G401.6 (cell line): ENCODE measurements at regions not wholly inside any gene's neighbourhood (a gene's known extent, or its start where the extent isn't known, plus 50 kb on each side); places are given as distances from the start of the nearest gene placed in this dataset.
A peak's percentile ranks its signal among the peaks of the same experiment; 100 is the strongest.
"Not testable (repeated sequence)": the region's sequence is repeated elsewhere in the genome, so short reads cannot be mapped to it uniquely, and the experiment has no call there.

ENCODE experiments used
- FAIRE-seq: peaks from 2 replicates; lab custom pipeline; 2012; peaks lifted over from hg19 to GRCh38; lab: Jason Lieb, UNC

DNA sequence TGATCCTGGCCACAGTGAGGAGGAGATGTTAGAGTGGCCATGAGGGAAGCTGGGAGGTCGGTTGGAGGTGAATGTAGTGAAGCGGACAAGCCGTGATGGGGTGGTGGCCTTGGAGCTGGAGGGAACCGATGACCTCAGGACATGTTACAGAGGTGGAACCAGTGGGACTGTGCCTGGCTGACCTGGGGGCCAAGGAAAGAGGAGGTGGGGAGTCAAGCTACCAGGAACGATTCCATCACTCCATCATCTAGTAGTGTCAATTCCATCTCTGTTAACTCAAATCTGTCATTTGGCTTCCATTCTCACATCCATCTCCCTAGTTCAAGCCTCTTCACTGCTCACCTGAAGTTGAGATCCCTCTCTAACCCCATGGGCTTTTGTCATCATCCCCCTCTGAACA, 102.4 kb upstream of the LYZL2 start:
- no peak for FAIRE-seq

DNA sequence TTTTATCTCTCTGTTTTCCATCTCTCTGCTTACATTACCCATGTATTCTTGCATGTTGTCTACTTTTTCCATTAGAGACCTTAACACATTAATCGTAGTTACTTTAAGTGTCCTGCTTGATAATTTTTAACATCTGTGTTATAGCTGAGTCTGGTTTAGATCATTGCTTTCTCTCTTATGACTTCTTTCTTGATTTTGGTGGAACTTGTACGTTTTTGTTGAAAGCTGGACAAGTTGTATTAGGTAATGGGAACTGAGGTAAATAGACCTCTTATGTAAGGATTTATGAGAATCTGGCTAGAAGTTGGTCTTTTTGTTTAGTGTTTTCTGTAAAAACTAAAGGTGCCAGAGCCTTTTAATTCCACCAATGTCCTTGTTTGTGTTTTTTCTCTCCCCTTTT, 100.8 kb upstream of the LYZL2 start:
- no peak for FAIRE-seq

DNA sequence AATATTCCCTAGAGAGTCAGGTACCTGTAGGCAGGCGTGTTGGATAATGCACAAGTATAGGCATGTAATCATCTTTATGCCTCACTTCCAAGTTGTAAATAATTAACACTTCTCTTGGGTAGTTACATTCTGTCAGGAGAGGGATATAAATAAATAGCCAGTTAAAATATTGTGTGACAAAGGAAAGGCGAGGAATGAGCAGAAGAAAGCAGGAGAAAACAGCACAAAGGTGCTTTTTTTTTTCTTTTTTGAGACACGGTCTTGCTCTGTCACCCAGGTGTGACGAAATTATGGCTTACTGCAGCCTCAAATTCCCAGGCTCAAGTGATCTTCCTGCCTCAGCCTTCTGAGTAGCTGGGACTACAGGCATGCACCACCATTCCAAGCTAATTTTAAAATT, 99.2 kb upstream of the LYZL2 start:
- no peak for FAIRE-seq

DNA sequence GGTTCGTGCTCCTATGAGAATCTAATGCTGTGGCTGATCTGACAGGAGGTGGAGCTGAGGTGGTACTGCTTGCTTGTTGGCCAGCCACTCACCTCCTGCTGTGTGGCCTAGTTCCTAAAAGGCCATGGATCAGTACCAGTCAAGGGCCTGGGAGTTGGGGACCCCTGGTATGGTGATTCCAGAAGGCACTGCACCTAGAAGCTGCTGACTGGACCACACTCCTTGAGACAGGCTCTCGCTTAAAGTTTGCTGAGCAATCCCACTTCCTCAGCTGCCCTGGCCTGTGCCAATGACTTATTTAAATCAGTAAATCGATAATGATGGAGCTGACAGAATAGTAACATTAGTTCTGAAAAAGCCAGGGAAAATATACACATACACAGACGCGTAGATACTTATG, 98.6 kb upstream of the LYZL2 start:
- FAIRE-seq: no peak

DNA sequence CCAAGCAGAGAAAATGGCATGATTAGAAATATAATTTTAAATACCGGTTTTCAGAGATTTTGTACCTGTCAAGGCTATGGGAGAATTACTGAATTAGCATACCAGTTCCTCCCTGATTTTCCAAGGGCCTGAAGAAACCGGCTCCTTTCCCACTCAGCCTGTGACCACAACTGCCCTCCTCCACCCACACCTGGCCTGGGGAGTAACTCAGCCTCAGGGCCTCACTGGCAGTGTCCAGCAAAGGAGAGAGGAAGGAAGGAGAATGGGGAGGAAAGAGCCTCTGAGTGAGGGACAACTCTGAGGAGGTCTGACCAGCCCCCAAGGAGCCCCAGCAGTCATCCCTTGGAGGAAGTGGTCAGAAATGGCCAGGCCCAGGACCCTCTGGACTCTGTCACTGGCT, 98.0 kb upstream of the LYZL2 start:
- no peak for FAIRE-seq

DNA sequence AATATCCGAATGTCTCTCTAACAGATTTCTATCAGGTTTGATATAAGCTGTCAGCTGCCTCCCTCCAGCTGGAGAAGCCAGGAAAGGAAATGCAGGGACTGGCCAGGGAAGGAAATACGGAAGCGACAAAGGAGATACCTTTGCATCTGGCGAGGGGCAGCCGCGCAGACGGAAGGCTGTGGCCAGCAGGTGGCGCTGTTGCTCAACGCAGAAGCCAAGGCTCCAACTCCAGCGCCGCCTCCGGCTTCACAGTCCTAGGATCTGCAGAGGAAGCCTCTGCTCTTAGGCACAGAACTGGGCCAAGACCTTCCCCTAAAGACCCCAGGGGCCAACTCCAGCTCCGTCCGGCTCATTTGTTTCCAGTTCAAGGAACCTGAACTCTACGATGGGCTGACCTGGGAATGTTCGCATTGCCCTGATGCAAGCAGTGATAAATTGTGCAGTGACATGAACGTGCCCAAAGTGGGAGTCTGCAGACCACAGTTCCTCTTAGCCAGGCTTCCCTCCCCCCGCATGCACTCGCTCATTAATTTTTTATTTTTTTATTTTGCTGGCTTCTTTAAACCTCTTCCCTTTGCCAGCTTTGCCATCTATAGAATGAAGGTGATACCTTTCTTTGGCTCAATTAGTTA, 97.3 kb upstream of the LYZL2 start:
- FAIRE-seq: peak; percentile 95

- no peak for FAIRE-seq
Measured at GRCh38 chr10:30725661-30726060, 96.1 kb upstream of the LYZL2 start.

GRCh38 chr10:30724296-30724695, 94.7 kb upstream of the LYZL2 start:
- no peak for FAIRE-seq

DNA sequence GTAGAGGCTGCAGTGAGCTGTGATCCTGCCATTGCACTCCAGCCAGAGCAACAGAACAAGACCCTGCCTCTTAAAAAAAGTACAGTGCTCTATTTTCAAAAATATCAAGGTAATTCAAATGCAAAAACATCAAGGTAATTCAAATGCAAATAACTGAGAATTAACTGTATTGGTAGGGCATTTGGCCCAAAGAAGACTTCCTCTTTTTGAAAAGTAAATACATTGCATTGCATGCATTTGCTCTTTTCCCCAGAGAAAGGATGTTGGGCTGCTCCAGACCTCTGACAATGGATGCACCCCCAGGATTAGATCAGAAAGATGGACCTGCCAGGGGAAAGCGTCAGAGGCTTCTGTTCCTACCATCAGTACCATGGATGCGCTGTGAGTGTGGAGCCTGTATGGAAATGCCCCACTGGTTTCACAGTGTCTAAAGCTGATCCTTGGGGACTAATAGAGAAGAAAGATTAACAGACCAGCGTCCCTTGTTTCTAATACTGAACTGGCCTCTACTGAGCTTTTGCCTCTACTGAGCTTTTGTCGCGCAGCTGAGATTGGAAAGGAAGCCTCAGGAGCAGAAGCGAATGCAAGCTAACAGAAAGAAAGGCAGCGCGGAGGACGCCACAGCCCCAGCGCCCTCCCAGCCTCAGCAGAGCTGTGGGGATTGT, 93.5 kb upstream of the LYZL2 start:
- no peak for FAIRE-seq

DNA sequence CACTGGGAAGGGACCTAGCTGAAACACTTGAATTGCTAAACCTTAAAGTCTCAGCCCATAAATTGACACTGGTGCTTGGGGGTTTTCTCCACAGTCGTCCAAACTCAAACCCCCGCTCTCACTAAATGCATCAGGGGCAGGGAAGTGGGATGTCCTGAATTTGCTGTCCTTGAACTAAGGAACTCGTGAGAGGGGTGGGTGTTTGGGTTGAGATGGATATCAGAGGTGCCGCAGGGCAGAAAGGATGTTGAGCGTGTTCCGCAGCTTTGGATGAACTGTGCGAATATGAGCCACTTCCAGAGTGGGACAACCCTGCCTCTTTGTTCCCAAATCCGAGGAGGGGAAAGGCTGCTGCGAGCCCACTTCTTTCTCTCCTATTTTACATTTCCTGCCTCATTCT, 90.3 kb upstream of the LYZL2 start:
- no peak for FAIRE-seq

DNA sequence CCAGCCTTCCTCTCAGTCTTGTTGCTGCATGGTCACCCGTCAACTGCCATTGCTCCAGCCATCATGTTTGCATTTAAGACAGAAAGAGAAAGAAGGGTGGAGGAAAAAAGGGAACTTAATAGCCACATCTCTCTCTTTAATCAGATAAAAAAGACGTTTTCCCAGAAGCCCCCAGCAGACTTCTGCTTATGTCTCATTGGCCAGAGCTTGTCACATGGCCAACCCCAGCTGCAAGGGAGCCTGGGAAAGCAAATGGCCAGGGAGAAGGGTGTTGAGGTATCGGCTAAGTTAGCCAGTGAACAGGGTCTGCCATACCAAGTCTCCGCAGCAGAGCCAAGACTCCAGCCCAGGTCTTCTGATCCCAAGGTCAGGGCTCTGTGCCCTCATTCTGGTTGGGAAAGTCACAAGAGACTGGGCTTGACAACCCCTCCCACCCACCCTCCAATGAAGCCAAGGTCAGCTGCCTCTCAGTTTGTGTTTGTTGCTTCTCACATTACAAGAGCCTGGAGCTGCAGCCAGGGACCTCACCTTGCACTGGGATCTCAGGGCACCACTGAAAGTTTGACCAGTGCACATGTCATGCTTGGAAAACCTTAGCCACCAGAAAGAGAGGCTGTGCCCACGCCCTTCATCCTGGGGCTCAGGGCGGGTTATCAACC, 80.3 kb upstream of the LYZL2 start:
- no peak for FAIRE-seq

GRCh38 chr10:30709229-30709628, 79.7 kb upstream of the LYZL2 start:
- FAIRE-seq: no peak

DNA sequence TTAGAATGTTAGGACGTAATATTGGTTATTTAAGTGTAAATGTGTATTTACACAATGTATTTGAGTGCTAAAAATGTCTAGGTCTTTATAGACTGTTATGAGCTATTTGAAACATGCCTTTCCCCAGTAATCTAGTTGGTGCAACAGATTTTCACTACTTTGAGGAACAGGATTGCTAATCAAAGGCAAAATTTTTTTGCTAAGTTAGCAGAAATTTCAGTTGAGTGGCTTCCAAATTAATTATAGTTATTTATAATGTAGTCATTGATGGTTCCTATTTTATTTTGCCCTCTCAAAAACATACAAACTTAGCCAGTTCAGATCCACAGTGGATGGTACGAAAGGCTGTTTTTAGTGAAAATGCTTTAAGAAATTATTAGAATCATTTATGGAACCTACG, 78.7 kb upstream of the LYZL2 start:
- no peak for FAIRE-seq

DNA sequence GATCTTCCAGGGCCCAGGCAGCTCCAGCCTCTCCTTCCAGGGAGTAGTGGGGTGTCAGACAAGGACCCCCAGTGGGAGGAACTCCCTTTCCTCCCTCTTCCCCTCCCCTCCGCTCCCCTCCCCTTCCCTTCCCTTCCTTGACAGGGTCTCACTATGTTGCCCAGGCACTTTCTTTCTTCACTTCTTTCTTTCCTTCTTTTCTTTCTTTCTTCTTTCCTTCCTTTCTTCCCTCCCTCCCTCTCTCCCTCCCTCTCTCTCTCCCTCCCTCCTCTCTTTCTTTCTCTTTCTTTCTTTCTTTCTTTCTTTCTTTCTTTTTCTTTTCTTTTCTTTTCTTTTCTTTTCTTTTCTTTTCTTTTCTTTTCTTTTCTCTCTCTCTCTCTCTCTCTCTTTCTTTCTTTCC, 76.6 kb upstream of the LYZL2 start:
- FAIRE-seq: not testable (repeated sequence)

DNA sequence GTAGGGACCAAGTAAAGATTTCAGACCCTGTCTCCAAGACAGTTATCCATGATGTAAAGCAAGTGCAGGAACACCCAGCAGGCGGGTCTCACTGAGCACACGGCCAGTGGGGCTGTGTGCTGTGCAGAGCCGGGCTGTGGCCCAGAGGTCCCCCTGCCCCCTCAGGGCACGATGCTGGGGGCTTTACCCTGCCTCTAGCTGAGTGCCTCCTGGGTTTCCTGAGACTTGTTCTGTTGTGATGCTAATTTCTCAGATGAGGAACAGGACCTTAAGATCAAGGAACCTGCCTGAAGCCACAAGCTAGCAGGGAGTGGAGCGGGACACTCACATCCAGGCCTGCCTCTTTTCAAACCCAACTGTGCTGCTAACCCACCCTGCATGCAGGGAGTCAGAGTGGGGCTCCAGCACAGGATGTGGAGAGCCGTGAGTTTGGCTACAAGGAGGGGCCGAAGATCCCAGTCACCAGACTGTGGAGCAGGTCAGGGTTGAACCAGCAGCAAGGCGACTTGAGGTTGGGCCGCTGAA, 76.1 kb upstream of the LYZL2 start:
- FAIRE-seq: no peak

GRCh38 chr10:30705101-30705624, 75.6 kb upstream of the LYZL2 start:
- FAIRE-seq: no peak

- FAIRE-seq: not testable (repeated sequence)
Measured at GRCh38 chr10:30704601-30705100, 75.1 kb upstream of the LYZL2 start.

- no peak for FAIRE-seq
Measured at GRCh38 chr10:30704026-30704600, 74.6 kb upstream of the LYZL2 start.

- not testable (repeated sequence) for FAIRE-seq
Measured at GRCh38 chr10:30703446-30703845, 73.9 kb upstream of the LYZL2 start.

DNA sequence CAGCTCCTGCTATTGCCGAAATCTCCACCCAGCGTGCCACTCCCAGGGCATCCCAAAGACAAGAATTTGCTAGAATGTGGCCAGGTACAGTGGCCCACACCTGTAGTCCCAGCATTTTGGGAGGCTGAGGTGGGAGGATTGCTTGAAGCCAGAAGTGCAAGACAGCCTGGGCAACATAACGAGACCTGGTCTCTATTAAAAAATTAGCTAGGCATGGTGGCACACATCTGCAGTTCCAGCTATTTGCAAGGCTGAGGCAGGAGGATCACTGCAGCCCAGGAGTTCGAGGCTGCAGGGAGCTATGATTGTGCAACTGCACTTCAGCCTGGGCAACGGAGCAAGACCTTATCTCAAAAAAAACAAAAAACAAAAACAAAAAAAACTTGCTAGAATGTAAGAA, 73.3 kb upstream of the LYZL2 start:
- no peak for FAIRE-seq

DNA sequence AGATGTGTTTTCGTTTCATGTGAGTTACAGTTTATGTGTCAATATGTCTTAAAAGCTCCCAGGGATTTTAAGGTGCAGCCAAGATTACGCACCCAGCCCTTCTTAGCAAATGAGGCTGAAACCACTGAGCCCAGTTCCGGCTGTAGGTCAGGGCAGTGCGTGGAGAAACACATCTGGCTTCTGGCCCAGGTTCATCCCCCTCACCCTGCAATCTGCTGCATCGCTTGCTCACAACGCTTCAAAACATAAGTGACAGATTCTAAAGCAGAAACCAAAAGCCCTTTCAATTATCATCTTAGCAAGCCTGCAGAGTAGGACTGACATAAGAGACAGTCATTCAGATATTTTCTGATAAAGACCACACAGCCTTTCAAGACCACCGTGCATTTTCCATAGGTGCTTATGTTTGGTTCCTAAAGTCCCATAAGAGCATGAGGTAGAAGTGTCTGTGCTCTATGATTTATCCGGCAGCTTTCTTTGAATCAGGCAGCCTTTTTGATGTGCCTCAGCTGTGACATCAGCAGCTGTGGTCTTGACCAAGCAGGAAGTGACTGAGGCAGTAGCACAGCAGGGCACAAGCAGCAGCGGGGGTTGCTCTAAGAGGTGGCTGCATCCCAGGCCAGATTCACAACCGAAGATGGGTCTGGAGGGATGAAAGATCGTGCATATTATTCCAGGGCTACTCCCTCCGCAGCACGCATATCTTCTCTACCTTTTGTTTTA, 72.1 kb upstream of the LYZL2 start:
- FAIRE-seq: no peak

GRCh38 chr10:30697806-30698205, 68.3 kb upstream of the LYZL2 start:
- FAIRE-seq: no peak
